ENCODE measurements at regions not wholly inside any gene's neighbourhood (a gene's known extent, or its start where the extent isn't known, plus 50 kb on each side); places are given as distances from the start of the nearest gene placed in this dataset.

- Histone ChIP-seq H3K27ac (no peak overlapping the region), H3K27me3 (no peaks in the 10 kb centered on the region), H3K4me3 (no peak overlapping the region), H3K9me3 (no peaks in the 10 kb centered on the region), H4K20me1 (no peaks in the 10 kb centered on the region), H3K36me3 (no peaks in the 10 kb centered on the region), H3K4me2 (no peak overlapping the region), H3K9ac (no peak overlapping the region), H3K4me1 (peaks cover 8% of the 10 kb centered on the region)
- no peak for TF ChIP-seq Cebpa-rat (IDR thresholded peaks at IDR 0.05)
Observed at GRCh38 chr4:148812101-148812500, 369.9 kb upstream of the NR3C2 start.

DNA sequence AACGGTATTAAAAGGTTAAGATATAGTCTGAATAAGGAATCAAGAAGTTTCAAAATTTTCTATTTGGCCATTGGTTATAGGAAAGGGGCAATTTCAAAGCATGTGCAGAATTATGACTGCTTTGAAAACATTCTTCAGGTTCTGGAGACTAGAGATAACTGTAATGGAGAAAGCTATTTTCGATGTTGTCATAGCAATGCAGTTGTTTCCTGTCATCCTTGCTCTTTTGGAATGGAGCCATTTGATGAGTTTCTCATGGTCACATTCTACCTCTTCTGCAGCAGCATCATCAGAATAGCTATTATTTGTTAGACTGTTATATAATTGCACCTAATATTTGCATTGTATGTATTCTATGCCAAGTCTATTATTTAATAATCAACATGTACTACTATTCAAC, 368.2 kb upstream of the NR3C2 start:
- Histone ChIP-seq H3K27me3 (no peaks in the 10 kb centered on the region), H3K9ac (no peak overlapping the region), H3K9me3 (no peaks in the 10 kb centered on the region), H3K4me1 (peaks cover 8% of the 10 kb centered on the region), H3K4me3 (no peak overlapping the region), H4K20me1 (no peaks in the 10 kb centered on the region), H3K4me2 (0 out of 2 replicates have a peak overlapping the region, but pooled peaks have one; percentile 4), H3K36me3 (no peaks in the 10 kb centered on the region), H3K27ac (no peak overlapping the region)
- no peak for TF ChIP-seq Cebpa-rat (IDR thresholded peaks at IDR 0.05)

DNA sequence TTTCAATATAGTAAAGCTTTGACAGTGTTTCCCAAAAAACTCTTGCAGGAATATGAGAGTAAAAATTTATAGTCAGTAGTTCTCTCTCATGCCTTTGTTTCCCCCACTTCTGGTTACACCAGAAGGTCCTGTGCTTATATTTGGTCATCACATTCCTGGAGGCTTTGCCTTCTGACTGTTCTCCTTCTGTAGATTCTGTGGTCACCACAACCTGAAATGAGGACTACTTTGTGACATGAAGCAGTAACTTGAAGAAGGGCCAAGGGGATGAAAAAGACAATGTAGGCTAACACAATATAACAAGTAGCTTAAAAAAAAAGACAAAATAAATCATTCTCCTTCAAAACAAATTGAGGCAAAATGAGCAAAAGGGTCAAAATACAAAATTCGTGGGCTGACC, 366.2 kb upstream of the NR3C2 start:
- no peaks in the 10 kb centered on the region for H3K36me3 ChIP-seq
- no peak overlapping the region for H3K4me3 ChIP-seq
- H3K9ac ChIP-seq: no peak overlapping the region
- TF ChIP-seq Cebpa-rat (IDR thresholded peaks at IDR 0.05): no peak
- no peak overlapping the region for H3K27ac ChIP-seq
- no peak overlapping the region for H3K4me2 ChIP-seq
- no peaks in the 10 kb centered on the region for H3K27me3 ChIP-seq
- H4K20me1 ChIP-seq: no peaks in the 10 kb centered on the region
- H3K4me1 ChIP-seq: peaks cover 8% of the 10 kb centered on the region
- H3K9me3 ChIP-seq: no peaks in the 10 kb centered on the region

GRCh38 chr4:148800940-148801339, 358.7 kb upstream of the NR3C2 start:
- Histone ChIP-seq H3K9me3 (no peaks in the 10 kb centered on the region), H3K9ac (no peak overlapping the region), H3K27ac (no peak overlapping the region), H3K27me3 (no peaks in the 10 kb centered on the region), H4K20me1 (no peaks in the 10 kb centered on the region), H3K4me3 (no peak overlapping the region), H3K4me1 (no peaks in the 10 kb centered on the region), H3K36me3 (no peaks in the 10 kb centered on the region), H3K4me2 (no peak overlapping the region)
- TF ChIP-seq Cebpa-rat (IDR thresholded peaks at IDR 0.05): no peak

DNA sequence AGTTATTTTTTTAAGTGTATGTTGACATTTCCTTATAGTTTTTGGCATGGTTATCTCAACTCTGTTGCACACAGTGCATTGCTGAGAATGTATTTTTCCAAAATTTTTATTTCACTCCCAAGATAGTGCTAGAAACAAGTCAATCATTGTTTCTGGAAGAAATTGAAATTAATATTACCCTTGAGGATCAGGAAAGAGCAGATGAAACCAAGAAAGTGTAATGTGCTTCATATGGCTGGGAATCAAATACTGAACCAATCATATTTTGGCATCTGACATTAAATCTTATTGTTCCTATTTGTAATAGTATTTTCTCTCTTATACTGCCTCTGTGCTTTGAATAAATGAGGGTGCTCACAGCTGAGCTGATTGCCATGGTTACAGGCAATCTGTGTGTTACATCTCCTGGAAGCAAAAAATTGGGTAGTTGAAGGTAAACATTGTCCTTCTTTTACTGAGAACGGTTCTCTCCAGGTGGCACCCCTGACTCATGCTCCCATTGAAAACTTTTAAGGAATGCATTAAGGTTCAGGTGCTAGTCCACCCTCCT, 358.2 kb upstream of the NR3C2 start:
- Histone ChIP-seq H3K4me2 (no peak overlapping the region), H3K4me3 (no peak overlapping the region), H3K9me3 (no peaks in the 10 kb centered on the region), H3K27ac (no peak overlapping the region), H4K20me1 (no peaks in the 10 kb centered on the region), H3K36me3 (no peaks in the 10 kb centered on the region), H3K9ac (no peak overlapping the region), H3K4me1 (no peaks in the 10 kb centered on the region), H3K27me3 (no peaks in the 10 kb centered on the region)
- TF ChIP-seq Cebpa-rat (IDR thresholded peaks at IDR 0.05): no peak

GRCh38 chr4:148795156-148795864, 353.1 kb upstream of the NR3C2 start:
- Histone ChIP-seq H3K27me3 (no peaks in the 10 kb centered on the region), H3K4me1 (no peaks in the 10 kb centered on the region), H3K4me2 (no peak overlapping the region), H4K20me1 (no peaks in the 10 kb centered on the region), H3K27ac (no peak overlapping the region), H3K4me3 (no peak overlapping the region), H3K9ac (no peak overlapping the region), H3K36me3 (no peaks in the 10 kb centered on the region), H3K9me3 (no peaks in the 10 kb centered on the region; the same call in 1 of the 2 replicates)
- TF ChIP-seq Cebpa-rat (IDR thresholded peaks at IDR 0.05): no peak

GRCh38 chr4:148793221-148793620, 351.0 kb upstream of the NR3C2 start:
- Histone ChIP-seq H4K20me1 (no peaks in the 10 kb centered on the region), H3K4me1 (no peaks in the 10 kb centered on the region)
- no peak for TF ChIP-seq Cebpa-rat (IDR thresholded peaks at IDR 0.05)

GRCh38 chr4:148790691-148791090, 348.5 kb upstream of the NR3C2 start:
- Histone ChIP-seq H3K4me2 (no peak overlapping the region), H3K27me3 (no peaks in the 10 kb centered on the region), H3K4me3 (no peak overlapping the region), H3K36me3 (no peaks in the 10 kb centered on the region), H4K20me1 (no peaks in the 10 kb centered on the region), H3K9me3 (no peaks in the 10 kb centered on the region; the same call in 1 of the 2 replicates), H3K4me1 (no peaks in the 10 kb centered on the region), H3K27ac (no peak overlapping the region), H3K9ac (no peak overlapping the region)
- no peak for TF ChIP-seq Cebpa-rat (IDR thresholded peaks at IDR 0.05)

More at GRCh38 chr4:148793221-148793620, 351.0 kb upstream of the NR3C2 start:
- no peaks in the 10 kb centered on the region; the same call in 1 of the 2 replicates for H3K9me3 ChIP-seq
- H3K27ac ChIP-seq: no peak overlapping the region
- no peak overlapping the region for H3K4me2 ChIP-seq
- no peak overlapping the region for H3K4me3 ChIP-seq
- H3K36me3 ChIP-seq: no peaks in the 10 kb centered on the region
- H3K27me3 ChIP-seq: no peaks in the 10 kb centered on the region
- H3K9ac ChIP-seq: no peak overlapping the region

- Histone ChIP-seq H3K9ac (no peak overlapping the region), H3K4me2 (no peak overlapping the region), H3K4me3 (no peak overlapping the region), H3K27ac (no peak overlapping the region), H3K9me3 (no peaks in the 10 kb centered on the region; the same call in 1 of the 2 replicates), H3K4me1 (no peaks in the 10 kb centered on the region), H3K36me3 (no peaks in the 10 kb centered on the region), H4K20me1 (no peaks in the 10 kb centered on the region), H3K27me3 (no peaks in the 10 kb centered on the region)
- TF ChIP-seq Cebpa-rat (IDR thresholded peaks at IDR 0.05): no peak
Observed at GRCh38 chr4:148790246-148790645, 348.0 kb upstream of the NR3C2 start.

DNA sequence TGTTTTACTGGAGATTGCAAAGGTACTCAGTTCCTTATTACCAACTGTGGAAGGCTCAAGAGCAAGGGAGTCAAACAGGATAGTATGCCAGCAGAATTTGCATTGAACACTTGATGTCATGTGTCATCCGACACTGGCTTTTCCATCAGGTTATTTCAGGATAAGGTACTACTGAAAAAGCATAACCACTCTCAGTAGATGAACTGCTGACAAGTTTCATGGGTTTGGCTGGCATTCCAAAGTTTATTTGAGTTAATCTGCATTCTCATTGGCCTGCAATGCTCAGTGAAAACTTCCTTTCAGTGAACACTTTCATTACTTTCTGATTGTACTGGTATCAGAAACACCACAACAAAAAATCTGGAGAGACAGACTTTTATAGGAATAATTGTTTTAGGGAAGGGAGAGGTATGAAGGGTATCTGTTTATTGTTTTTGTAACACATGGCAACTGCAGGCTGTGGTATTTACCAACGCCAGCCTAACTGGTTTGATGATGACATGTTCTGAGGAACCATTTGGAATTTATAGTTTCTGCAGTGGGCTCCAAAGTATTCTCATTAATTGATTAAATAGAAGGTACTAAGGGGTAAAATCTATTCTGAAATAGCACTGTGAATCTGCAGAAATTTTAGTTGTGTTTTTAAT, 345.7 kb upstream of the NR3C2 start:
- Histone ChIP-seq H3K27ac (no peak overlapping the region), H3K4me2 (no peak overlapping the region)
- TF ChIP-seq Cebpa-rat (IDR thresholded peaks at IDR 0.05): no peak

More for the DNA sequence above, 345.7 kb upstream of the NR3C2 start:
- Histone ChIP-seq H3K27me3 (no peaks in the 10 kb centered on the region), H3K9me3 (no peaks in the 10 kb centered on the region), H4K20me1 (no peaks in the 10 kb centered on the region), H3K9ac (no peak overlapping the region), H3K4me1 (no peaks in the 10 kb centered on the region), H3K36me3 (no peaks in the 10 kb centered on the region), H3K4me3 (no peak overlapping the region)
